Adrenal gland (tissue), 5 donors: ENCODE measurements at regions not wholly inside any gene's neighbourhood (a gene's known extent, or its start where the extent isn't known, plus 50 kb on each side); places are given as distances from the start of the nearest gene placed in this dataset.

Experiments used
- CTCF ChIP-seq, 6 experiments: fragments of 450-650 bp in 4 of 6; fragments of 200-600 bp in 2 of 6; sonication (generic) in 1 of 6; IDR thresholded peaks; 1 replicate in 5 of 6; 2 replicates in 1 of 6; pipeline versions ENCODE4 v1.5.1 to v1.8.0; 2016 to 2021; ENCODE audit warnings: antibody characterized with exemption in 6 of 6, mild to moderate bottlenecking in 2 of 6, moderate library complexity in 1 of 6
- POLR2A ChIP-seq, 2 donors: fragments of 450-650 bp; IDR thresholded peaks; one replicate each; pipeline ENCODE4 v1.6.1; 2017; ENCODE audit warnings: antibody characterized with exemption in 2 of 2, mild to moderate bottlenecking in 2 of 2, moderate library complexity in 1 of 2
- donor health status: DM: no; HTN: no; CAD: no.

GRCh38 chr13:22770891-22771290 is 409.9 kb upstream of the SGCG start:
- TF ChIP-seq POLR2A (IDR thresholded peaks at IDR 0.05) (no peak), CTCF (IDR thresholded peaks at IDR 0.05) (no peak)
